Middle frontal gyrus (tissue), 1 donor: ENCODE measurements at regions not wholly inside any gene's neighbourhood (a gene's known extent, or its start where the extent isn't known, plus 50 kb on each side); places are given as distances from the start of the nearest gene placed in this dataset.

Experiments used
- DNase-seq: peaks from one replicate; pipeline ENCODE4 v3.0.0-alpha.2; 2015; ENCODE audit warnings: low spot score; ENCODE audit errors: extremely low spot score

DNA sequence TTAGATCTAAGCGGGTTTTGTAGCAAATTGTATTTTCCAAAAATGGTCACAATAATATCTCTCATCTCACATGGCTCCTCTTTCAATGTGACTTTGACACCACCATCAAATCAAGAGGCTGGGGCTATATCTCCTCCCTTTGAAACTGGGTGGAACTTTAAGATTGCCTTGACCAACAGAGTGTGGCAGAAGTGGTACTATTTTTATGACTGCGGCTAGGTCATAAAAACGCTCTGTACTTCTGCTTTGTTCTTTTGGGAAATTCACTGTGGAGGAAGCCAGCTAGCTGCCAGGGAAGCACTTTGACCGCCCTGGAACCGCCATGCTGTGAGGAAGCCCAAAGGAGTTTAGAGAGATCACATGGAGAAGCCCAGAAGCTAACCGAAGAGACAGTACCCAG lies 50.7 kb upstream of the ACOT11 start:
- no peak for DNase-seq

DNA sequence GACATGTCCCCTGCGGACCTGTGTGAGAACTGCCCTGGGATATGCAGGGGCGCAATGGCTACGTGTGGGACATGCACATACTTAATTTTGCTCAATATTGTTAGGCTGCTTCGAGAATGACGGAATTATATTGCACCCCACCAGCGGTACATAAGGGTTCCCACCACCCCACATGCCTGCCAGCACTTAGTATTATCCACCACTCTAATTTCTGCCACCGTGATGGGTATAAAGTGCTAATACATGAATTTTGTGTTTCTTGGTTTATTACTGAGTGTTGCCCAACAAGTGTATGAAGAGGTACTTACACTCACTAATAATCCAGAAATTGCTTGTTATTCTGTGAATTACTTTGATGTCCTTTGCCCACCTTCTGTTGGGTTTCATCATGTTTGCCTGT lies 52.1 kb upstream of the ACOT11 start:
- no peak for DNase-seq

DNA sequence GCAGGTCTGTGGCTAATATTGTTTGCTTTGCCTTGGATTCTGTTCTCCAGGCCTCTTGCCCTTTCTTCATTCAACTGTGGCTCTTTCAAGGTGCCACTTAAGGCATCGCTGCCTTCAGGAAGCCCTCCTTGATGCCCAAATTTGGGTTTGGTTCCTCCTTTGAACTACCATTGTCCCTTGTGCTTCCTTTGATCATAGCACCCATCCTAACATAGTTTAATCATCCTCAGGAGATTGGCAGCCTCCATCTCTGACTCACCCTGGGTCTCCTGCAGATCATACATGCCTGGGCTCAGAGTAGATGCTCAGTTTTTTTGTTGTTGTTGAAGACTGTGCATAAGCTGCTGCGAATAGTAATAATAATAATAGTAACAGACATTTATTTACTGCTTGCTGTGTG lies 54.4 kb upstream of the ACOT11 start:
- no peak for DNase-seq

DNA sequence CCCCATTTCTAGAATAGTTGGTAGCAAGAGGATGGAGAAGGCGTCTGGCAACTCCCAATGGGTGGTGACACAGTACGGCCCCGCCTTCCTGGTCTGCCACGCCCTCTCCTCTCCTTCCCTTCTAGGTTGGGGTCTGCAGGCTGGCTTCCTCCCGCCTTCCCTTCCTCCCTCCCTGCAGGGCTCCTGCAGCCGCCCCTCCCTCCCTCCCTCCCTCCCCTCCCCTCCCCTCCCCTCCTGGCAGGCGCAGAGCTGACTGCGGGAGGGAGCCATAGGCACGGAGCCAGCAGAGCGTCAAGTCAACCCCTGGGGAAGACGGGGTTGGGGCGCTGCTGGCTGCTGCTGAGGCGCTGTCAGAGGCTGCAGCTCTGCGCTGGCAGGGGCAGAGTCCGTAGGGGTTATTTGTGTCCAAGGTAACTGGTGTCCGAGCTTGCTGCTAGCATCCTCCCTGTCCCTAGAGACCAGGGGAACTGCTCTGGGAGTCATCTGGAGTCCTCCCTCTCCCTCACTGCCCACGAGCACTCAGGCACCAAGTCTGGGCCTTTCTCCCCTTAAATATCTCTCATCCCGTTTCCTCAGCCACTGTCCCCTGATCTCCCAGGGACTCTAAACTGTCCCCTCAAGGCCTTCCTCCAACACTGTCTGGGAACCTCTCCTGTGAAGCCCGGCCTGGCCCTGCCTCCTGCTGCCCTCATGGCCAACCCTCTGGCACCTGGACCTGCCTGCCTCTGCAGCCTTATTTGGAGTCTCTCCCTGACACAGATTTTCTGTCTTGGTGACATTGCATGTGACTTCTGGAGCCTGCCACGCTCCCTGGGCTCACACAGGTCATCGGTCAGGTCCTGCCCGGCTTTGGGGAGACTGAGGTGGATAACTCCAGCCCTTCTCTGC lies 57.4 kb upstream of the ACOT11 start:
- no peak for DNase-seq

DNA sequence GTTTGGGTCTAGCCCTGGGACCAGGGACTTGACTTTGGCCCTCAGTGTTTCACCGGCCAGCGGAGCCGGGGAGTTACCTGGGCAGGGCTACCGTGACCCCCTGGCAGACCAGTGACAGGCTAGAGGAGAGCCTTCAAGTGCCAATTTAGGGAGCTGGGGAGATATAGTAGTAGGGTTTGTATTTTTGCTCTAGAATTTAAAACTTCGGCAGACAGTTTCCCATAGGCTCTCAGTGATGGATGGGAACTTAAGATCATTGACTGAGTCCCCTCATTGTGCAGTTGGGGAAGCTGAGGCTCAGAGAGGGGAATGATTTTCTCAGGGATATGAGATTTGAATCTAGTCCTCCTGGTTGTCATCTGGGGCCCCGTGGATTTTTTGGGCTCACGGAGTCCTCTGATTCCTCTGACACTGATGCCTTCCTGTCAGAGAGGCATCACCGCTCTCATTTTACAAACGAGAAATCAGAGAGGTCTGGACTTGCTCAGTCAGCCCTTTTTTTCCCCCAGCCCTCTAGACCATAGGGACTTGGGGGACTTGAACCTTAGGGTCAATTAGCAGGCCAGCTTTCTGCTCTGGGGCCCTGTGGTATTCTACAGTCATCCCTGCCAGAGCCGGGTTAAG lies 58.3 kb upstream of the ACOT11 start:
- DNase-seq: no peak

DNA sequence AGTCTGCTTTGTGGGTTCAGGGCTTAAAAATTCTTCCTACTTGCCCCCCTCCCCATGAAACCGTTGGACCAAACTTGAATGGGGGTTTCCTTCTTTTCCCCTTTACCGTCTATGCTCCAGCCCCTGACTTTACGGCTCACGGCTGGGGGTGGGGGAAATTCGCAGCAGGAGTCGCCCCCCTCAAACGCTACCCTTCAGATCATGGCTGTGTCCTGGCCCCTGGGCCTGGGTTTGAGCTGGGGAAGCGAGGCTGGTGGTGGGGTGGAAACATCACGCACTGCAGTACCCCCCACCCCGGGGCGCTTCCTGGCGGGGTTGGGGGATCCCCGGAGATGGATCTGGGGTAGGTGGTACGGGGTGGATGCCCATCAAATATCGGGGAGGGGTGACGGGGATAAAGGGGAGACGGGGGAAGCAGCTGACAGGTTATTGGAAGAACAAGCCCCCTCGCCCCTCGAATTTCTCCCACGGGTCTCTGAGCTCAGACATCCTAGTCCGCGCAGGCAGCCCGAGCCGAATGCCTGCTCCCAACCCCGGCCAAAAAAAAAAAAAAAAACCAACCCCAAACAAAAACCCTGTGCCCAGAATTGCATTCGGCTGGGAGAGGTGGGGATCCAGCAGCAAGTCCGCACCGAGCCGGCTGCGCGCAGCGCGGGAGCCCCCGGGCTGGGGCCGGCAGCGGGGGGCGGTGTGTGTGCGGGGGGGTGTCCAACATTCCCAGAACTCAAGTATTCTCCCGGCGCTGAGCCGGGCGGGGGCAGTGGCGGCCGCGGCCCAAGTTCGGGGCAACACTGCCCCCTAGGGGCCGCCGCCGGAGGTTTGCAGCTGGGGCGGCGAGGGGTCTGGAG lies 59.0 kb upstream of the ACOT11 start:
- DNase-seq: peak; percentile 71

DNA sequence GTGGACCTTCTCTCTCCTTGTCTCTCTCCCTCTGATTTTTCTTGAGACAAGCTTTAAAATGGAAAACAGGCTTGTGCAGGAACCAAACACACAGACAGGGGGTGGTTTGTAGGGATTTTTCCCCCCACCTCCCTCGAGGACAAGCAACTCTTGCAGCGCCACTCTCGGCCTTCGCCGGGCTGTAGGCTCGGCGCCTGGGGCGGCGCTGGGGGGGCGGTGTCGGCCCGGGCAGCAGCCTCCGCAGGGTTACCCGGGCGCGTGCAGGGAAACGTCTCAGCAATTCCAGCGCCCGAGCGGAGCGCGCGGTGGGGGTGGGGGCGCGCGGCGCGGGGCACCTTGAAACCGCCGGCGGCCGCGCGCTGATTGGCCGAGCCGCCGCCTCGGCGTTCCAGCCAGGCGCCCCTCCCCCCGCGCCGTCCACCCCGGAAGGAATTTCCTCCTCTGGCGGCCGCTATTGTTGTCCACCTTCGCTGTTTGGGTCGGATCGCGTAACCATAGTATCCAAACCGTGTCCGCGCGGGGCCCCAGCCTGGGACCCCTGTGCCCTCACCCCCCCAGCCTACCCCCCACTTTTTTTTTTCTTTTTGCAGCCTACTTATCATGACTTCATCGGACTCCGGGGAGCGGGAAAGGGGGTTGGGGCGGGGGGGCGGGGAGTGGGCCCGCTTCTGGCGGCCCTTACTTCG lies 59.8 kb upstream of the ACOT11 start:
- peak; percentile 82 for DNase-seq

DNA sequence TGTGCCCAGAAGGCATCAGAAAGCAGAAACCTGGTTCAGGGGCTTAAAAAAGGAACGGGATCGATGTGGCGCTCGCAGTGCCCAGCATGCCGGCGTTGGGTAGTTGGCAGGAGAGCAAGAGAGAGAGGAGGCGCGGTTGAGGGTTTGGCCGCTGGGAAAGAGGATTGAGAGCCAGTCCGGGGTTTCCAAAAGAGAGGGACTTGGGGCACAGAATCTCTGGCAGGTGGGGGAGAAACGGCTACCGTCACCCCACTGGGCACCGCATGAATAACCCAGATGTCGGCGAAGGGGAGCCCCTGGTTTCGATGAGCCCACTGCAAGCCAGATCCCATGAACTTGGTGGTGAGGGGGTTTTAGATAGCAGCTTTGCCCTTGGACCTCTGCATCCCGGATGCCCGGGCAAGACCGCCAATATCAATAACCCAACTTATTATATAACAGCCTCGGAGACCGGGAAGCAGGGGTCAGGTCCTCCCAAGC lies 60.4 kb upstream of the ACOT11 start:
- peak; percentile 18 for DNase-seq

DNA sequence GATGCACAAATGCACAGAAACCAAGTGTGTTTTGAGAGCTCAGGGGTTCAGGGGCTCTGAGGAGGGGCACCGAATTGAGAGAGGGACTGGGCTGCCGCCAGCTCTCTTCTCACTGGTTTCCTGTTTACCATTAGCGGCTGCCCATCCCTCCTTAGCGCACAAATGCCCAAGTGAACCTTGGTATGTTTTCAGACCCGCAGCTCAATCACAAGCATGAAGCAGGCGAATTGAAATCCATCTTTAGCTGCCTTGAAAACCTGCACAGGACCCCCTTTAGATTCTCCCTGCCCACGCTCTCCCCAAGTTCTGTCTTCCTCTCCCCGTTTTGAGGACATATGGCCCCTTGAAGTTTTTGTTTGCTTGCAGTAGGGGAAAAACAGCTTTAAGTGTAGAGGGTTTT lies 61.1 kb upstream of the ACOT11 start:
- DNase-seq: no peak

DNA sequence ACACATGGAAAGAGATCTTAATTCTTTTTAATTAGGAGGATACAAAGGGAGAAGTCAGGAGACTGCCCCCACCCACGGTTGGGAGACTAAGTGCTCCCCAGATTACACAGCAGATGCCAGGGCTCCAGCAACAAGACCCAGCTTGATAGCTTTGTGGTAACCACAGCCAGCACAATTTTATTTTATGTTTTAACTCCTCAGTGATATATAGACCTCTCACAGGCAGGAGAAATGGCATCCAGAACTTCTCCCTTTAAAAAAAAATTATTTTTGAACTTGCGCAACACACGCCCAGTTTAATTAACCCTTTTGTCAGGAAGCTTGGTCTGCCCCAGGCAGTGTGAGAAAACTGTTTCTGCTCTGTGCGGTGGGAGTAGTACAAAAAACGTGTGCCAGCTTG lies 62.6 kb upstream of the ACOT11 start:
- DNase-seq: no peak

DNA sequence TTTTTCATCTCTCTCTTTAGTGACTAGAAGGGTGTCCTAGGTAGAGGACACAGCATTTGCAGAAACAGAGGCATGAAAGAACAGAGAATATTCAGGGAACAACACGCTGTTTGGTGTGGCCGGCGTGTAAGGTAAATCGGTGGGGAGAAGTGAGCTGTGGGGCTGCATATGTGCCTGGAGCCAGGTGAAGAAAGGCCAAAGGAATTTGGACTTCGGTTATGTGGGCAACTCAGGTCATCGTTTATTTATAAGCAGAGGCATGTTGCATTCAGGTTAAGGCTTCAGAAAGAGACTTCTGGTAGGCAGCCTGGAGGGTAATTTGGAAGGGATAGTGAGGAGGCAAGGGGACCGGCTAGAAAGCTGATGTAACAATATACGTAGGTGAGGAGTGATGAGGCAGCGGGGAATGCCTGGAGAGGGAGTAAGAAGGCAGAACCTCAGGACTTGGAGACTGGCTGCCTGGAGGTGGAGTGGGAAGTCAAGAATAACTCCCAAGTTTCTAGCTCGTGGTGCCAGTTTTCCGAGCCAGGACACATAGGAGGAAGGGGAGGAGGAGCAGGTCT lies 64.1 kb upstream of the ACOT11 start:
- DNase-seq: no peak

DNA sequence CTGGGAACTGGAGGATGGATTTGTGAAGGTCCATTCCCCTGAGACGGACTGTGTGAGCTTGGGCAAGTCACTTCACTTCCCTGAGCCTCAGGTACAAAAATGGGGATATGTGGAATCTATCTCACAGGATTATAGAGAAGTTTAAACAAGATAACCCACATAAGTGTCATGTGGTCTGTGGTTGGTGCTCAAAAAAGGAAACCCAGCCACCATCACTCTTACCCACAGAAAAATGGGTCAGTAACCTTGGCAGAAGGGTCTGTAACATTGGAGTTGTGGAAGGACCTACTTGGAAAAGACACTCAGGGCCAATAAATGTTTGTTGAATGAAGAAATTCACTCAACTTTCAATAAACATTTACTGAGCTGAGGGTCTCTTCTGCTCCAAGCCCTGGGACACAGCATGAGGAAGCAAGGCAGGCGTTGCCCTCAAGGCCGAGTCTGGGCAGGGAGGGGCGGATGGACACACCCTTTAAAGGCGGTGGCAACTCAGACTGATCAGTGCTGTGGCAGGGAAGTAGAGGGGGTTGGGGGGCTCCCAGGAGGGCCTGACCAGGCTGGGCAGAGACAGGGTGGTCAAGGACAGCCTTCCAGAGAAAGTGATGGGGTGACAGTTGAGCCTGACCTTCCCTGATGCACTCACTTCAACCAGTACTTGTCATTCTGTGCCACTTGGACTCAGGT lies 66.7 kb upstream of the ACOT11 start:
- DNase-seq: no peak

DNA sequence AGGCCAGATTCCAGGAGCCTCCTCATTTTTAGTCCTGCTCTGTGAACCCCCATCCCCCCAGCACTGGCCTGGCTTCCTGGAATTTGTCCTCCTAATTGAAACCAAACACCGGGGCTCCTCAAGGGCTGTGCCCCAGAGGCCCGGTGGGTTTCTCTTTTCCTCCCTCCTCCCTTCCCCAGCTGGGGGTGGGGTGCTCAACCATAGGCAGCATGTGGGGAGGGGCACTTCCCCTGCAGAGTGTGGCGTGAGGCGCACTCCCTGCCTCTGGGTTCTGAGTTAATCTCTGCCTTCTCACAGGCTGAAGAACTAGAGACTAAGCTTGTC lies 67.5 kb upstream of the ACOT11 start:
- DNase-seq: no peak

DNA sequence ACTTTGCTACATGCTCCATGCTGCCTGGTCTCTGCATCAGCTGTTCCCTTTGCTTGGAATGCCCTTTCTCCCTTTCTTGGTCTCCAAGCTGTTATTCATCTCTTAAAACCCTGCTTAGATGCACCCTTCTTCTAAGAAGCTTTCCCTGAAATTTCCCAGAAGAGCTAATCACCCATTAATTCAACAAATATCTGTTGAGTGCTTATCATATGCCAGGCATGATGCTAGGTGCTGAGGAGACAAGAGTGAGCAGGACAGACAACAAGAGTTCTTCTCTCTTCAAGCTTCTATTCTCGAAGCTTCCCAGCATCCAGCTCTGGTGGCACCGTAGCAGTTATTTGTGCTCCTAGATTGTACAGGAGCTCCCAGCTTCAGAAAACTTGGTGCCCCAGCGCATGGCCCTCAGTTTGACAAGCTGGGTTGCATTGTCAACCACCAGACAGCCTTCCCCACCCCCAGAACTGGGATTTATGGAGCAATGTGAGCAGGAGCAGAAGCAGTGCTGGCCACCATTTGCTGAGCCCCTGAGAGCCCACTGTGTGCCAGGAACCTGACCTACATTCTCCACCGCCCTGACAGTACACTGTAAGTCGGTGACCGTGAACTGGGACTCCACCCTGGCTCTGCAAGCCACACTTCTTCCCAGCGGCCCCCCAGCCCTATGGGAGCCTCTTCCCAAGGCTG lies 68.0 kb upstream of the ACOT11 start:
- DNase-seq: no peak

DNA sequence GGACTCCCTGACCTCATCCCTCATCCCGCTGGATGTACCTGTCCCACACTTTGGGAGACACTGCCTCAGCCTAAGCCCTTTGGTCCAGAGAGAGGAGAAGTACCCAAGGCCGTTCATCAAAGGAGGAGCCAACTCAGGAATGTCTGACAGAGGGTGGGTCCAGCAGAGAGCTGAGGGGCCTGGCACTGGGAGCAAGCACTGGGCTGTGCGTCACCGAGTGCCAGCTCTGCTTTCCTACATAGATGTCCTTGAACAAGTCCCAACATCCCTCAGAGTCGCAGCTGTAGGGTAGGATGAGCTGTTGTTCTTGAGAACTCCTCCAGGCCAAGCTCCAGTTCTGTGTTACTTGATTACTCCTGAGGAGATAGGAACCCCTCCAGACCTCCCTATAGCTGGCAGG lies 68.8 kb upstream of the ACOT11 start:
- DNase-seq: no peak

DNA sequence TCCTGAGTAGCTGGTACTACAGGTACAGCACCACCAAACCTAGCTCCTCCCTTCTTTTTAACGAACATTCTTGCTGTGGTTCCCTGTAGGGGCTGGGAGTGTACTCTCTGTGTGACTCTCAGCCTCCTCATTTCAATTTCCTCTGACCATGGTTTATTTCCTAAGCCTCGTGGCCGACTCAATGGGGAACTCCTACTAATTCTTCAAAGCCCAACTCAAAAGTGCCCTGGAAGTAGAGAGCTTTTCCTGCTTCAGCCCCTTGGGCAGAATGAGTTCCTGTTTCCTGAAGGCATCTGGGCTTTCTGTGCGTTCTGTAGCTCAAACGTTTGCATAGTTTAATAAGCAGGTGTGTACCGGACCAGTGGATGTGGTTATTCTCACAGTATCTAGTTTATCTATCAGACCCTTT lies 70.9 kb upstream of the ACOT11 start:
- no peak for DNase-seq

DNA sequence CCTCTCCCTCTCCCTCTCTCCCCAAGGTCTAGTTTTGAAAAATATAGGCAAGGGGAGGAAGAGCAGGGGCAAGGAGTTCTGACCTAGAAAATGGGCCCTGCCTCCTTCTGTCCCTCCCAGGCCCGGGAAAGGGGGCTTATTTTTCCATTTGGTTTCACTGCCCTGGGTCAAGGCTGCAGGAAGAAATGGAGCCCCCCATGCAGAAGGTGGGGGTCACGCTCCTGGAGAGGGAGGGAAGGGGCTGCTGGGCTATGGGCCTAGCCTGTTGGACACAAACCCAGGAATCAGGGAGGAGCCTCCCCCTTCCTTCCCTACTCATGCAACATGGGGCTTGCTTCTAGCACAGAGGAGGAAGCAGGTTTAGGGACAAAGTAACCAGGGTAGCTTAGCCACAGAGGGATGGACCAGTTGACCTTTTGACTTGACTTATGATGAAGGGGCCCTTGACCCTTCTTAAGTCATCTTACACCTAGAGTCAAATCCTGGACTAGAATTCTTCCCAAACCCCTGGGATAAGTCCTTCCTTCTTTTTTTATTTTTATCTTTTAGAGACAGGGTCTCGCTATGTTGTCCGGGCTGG lies 70.4 kb upstream of the SSBP3 start:
- DNase-seq: no peak

DNA sequence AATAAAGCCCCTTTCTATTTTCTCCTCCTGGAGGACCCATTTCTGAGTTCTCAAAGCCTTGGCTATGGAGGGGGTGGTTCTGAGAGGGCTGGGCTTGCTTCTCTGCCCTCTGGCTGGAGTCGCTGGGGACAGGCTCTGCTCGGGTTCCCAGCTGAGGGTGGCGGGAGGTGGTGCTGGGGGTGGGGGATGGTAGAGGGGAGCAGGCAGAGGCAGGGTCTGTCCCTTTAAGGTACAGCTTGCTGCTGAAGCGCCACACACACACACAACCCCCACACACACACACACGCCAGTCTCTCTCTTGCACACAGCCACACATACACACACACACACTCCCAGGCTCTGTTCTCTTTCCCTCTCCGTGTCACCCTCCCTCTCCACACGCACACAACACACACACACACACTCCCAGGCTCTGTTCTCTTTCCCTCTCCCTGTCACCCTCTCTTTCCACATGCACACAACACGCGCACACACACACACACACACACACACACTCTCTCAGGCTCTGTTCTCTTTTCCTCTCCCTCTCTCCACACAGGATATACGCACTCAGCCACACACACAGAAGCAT lies 69.8 kb upstream of the SSBP3 start:
- no peak for DNase-seq

DNA sequence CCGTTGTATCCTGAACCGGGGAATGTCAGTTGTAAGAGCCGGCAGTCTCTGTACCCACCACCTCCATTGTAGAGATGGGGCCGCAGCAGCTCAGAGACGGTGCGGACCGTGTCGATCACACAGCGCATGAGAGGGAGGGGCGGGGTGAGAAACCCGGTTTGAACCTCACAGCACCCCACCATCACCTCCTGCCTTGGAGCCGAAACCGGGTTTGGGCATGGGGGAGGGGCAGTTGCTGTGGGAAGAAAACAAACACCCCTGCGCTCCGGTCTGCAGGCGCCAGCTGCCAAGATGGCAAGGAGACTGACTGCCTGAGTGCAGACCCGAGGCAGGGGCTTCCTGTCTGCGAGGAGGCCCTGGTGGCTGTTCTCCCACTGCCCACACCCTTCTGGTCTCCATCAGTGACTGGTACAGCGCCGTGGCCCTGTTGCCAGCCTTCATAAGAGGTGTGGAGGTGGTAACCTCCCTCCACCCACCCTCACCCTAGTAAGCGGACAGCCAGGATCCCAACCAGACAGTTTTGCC lies 69.2 kb upstream of the SSBP3 start:
- DNase-seq: no peak
